HL-60 (cell line): ENCODE measurements at regions not wholly inside any gene's neighbourhood (a gene's known extent, or its start where the extent isn't known, plus 50 kb on each side); places are given as distances from the start of the nearest gene placed in this dataset.

ENCODE experiments used
- CTCF ChIP-seq: IDR thresholded peaks from one replicate; pipeline ENCODE4 v1.5.1; 2011; ENCODE audit warnings: low read length, control low read depth, inconsistent platforms; ENCODE audit not compliant: insufficient read depth
- GABPA ChIP-seq: IDR thresholded peaks from 2 replicates; pipeline ENCODE4 v1.6.1; 2012; ENCODE audit warnings: low read depth
- POLR2AphosphoS5 ChIP-seq: IDR thresholded peaks from 2 replicates; pipeline ENCODE4 v1.6.1; 2012; ENCODE audit warnings: low read depth
- SPI1 ChIP-seq: IDR thresholded peaks from 2 replicates; pipeline ENCODE4 v1.6.1; 2012; ENCODE audit warnings: low read depth, mild to moderate bottlenecking, borderline replicate concordance
- TF ChIP-seq, protein P1 (sequence below): IDR thresholded peaks from 2 replicates; pipeline ENCODE4 v1.6.1; 2012; ENCODE audit warnings: low read depth; ENCODE audit not compliant: insufficient replicate concordance

DNA sequence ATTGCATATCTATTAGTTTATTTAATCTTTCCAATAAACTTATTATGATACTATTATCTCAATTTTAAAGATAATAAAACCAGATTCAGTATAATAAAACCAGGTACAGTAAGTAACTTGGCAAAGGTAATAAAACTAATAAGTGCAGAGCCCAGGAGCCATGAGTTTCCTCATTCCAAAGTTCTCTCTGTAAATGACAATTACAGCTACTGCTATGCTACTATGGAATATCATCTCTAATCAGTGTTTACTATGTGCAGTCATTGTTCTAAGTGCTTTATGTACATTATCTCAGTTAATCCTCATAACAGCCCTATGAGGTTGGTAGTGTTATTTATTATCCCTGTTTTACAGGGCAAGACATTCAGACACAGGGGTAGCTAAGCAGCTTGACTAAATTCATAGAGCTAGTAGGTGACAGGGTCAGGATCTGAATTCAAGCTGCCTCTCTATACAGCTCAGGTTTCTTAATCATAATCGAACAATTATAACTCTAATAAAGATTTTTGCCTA lies 285.0 kb upstream of the PITX2 start:
- TF ChIP-seq CTCF (no peak), POLR2AphosphoS5 (no peak), GABPA (no peak), SPI1 (no peak)
- TF ChIP-seq, protein P1, sequence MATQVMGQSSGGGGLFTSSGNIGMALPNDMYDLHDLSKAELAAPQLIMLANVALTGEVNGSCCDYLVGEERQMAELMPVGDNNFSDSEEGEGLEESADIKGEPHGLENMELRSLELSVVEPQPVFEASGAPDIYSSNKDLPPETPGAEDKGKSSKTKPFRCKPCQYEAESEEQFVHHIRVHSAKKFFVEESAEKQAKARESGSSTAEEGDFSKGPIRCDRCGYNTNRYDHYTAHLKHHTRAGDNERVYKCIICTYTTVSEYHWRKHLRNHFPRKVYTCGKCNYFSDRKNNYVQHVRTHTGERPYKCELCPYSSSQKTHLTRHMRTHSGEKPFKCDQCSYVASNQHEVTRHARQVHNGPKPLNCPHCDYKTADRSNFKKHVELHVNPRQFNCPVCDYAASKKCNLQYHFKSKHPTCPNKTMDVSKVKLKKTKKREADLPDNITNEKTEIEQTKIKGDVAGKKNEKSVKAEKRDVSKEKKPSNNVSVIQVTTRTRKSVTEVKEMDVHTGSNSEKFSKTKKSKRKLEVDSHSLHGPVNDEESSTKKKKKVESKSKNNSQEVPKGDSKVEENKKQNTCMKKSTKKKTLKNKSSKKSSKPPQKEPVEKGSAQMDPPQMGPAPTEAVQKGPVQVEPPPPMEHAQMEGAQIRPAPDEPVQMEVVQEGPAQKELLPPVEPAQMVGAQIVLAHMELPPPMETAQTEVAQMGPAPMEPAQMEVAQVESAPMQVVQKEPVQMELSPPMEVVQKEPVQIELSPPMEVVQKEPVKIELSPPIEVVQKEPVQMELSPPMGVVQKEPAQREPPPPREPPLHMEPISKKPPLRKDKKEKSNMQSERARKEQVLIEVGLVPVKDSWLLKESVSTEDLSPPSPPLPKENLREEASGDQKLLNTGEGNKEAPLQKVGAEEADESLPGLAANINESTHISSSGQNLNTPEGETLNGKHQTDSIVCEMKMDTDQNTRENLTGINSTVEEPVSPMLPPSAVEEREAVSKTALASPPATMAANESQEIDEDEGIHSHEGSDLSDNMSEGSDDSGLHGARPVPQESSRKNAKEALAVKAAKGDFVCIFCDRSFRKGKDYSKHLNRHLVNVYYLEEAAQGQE: no peak
